ENCODE measurements at regions not wholly inside any gene's neighbourhood (a gene's known extent, or its start where the extent isn't known, plus 50 kb on each side); places are given as distances from the start of the nearest gene placed in this dataset.

GRCh38 chr13:88932950-88933349 lies 1261.8 kb downstream of the SLITRK5 start:
- Histone ChIP-seq H3K36me3 (ENCODE audit: control insufficient read depth in 1 of 2, insufficient read depth in 2 of 2, low read length in 2 of 2) (no peaks in the 10 kb centered on the region), H3K9ac (ENCODE audit: low read depth in 1 of 2, low read length in 2 of 2) (no peak overlapping the region), H3K9me3 (ENCODE audit: control insufficient read depth in 1 of 2, low read length in 2 of 2) (peaks cover 0 to 13% of the 10 kb centered on the region in 2 donors), H3K27ac (ENCODE audit: low read depth, low read length) (no peak overlapping the region), H3K4me3 (ENCODE audit: low read depth in 1 of 2, low read length in 2 of 2) (no peak overlapping the region), H3K27me3 (ENCODE audit: control insufficient read depth in 1 of 2, insufficient read depth in 2 of 2, low read length in 2 of 2) (no peaks in the 10 kb centered on the region), H3K4me1 (ENCODE audit: control insufficient read depth in 1 of 2, insufficient read depth in 2 of 2, low read length in 2 of 2) (no peaks in the 10 kb centered on the region)

- Histone ChIP-seq H3K9ac (ENCODE audit: low read depth in 1 of 2, low read length in 2 of 2) (no peak overlapping the region), H3K27ac (ENCODE audit: low read depth, low read length) (no peak overlapping the region), H3K27me3 (ENCODE audit: control insufficient read depth in 1 of 2, insufficient read depth in 2 of 2, low read length in 2 of 2) (no peaks in the 10 kb centered on the region), H3K9me3 (ENCODE audit: control insufficient read depth in 1 of 2, low read length in 2 of 2) (peaks cover 0 to 10% of the 10 kb centered on the region in 2 donors), H3K36me3 (ENCODE audit: control insufficient read depth in 1 of 2, insufficient read depth in 2 of 2, low read length in 2 of 2) (no peaks in the 10 kb centered on the region), H3K4me3 (ENCODE audit: low read depth in 1 of 2, low read length in 2 of 2) (no peak overlapping the region), H3K4me1 (ENCODE audit: control insufficient read depth in 1 of 2, insufficient read depth in 2 of 2, low read length in 2 of 2) (no peaks in the 10 kb centered on the region)
Measured at GRCh38 chr13:88937384-88937783, 1266.2 kb downstream of the SLITRK5 start.

- no peak overlapping the region for H3K27ac ChIP-seq (ENCODE audit: low read depth, low read length)
- no peaks in the 10 kb centered on the region for H3K27me3 ChIP-seq (ENCODE audit: control insufficient read depth in 1 of 2, insufficient read depth in 2 of 2, low read length in 2 of 2)
- H3K4me3 ChIP-seq (ENCODE audit: low read depth in 1 of 2, low read length in 2 of 2), result no peak overlapping the region
- peaks cover 0 to 3% of the 10 kb centered on the region in 2 donors for H3K9me3 ChIP-seq (ENCODE audit: control insufficient read depth in 1 of 2, low read length in 2 of 2)
- H3K9ac ChIP-seq (ENCODE audit: low read depth in 1 of 2, low read length in 2 of 2), result no peak overlapping the region
- no peaks in the 10 kb centered on the region for H3K36me3 ChIP-seq (ENCODE audit: control insufficient read depth in 1 of 2, insufficient read depth in 2 of 2, low read length in 2 of 2)
- no peaks in the 10 kb centered on the region for H3K4me1 ChIP-seq (ENCODE audit: control insufficient read depth in 1 of 2, insufficient read depth in 2 of 2, low read length in 2 of 2)
Measured at GRCh38 chr13:88945793-88946192, 1274.6 kb downstream of the SLITRK5 start.

- Histone ChIP-seq H3K36me3 (ENCODE audit: control insufficient read depth in 1 of 2, insufficient read depth in 2 of 2, low read length in 2 of 2) (no peaks in the 10 kb centered on the region), H3K27me3 (ENCODE audit: control insufficient read depth in 1 of 2, insufficient read depth in 2 of 2, low read length in 2 of 2) (no peaks in the 10 kb centered on the region), H3K4me3 (ENCODE audit: low read depth in 1 of 2, low read length in 2 of 2) (no peak overlapping the region), H3K4me1 (ENCODE audit: control insufficient read depth in 1 of 2, insufficient read depth in 2 of 2, low read length in 2 of 2) (no peaks in the 10 kb centered on the region), H3K9me3 (ENCODE audit: control insufficient read depth in 1 of 2, low read length in 2 of 2) (peaks cover 0 to 3% of the 10 kb centered on the region in 2 donors), H3K9ac (ENCODE audit: low read depth in 1 of 2, low read length in 2 of 2) (no peak overlapping the region), H3K27ac (ENCODE audit: low read depth, low read length) (no peak overlapping the region)
Measured at GRCh38 chr13:88948501-88948900, 1277.3 kb downstream of the SLITRK5 start.

- no peak overlapping the region for H3K9ac ChIP-seq (ENCODE audit: low read depth in 1 of 2, low read length in 2 of 2)
- H3K36me3 ChIP-seq (ENCODE audit: control insufficient read depth in 1 of 2, insufficient read depth in 2 of 2, low read length in 2 of 2), result no peaks in the 10 kb centered on the region
Measured at GRCh38 chr13:88958821-88959220, 1287.7 kb downstream of the SLITRK5 start.

GRCh38 chr13:88976466-88976865 lies 1305.3 kb downstream of the SLITRK5 start:
- Histone ChIP-seq H3K9me3 (ENCODE audit: control insufficient read depth in 1 of 2, low read length in 2 of 2) (peaks cover 0 to 6% of the 10 kb centered on the region in 2 donors), H3K4me1 (ENCODE audit: control insufficient read depth in 1 of 2, insufficient read depth in 2 of 2, low read length in 2 of 2) (no peaks in the 10 kb centered on the region), H3K27ac (ENCODE audit: low read depth, low read length) (no peak overlapping the region), H3K4me3 (ENCODE audit: low read depth in 1 of 2, low read length in 2 of 2) (no peak overlapping the region), H3K36me3 (ENCODE audit: control insufficient read depth in 1 of 2, insufficient read depth in 2 of 2, low read length in 2 of 2) (no peaks in the 10 kb centered on the region), H3K9ac (ENCODE audit: low read depth in 1 of 2, low read length in 2 of 2) (no peak overlapping the region), H3K27me3 (ENCODE audit: control insufficient read depth in 1 of 2, insufficient read depth in 2 of 2, low read length in 2 of 2) (no peaks in the 10 kb centered on the region)

More at GRCh38 chr13:88958821-88959220, 1287.7 kb downstream of the SLITRK5 start:
- Histone ChIP-seq H3K27me3 (ENCODE audit: control insufficient read depth in 1 of 2, insufficient read depth in 2 of 2, low read length in 2 of 2) (no peaks in the 10 kb centered on the region), H3K4me1 (ENCODE audit: control insufficient read depth in 1 of 2, insufficient read depth in 2 of 2, low read length in 2 of 2) (no peaks in the 10 kb centered on the region), H3K27ac (ENCODE audit: low read depth, low read length) (no peak overlapping the region), H3K4me3 (ENCODE audit: low read depth in 1 of 2, low read length in 2 of 2) (no peak overlapping the region), H3K9me3 (ENCODE audit: control insufficient read depth in 1 of 2, low read length in 2 of 2) (peaks cover 3 to 8% of the 10 kb centered on the region in 2 donors)

GRCh38 chr13:88978607-88979006 lies 1307.4 kb downstream of the SLITRK5 start:
- Histone ChIP-seq H3K9ac (ENCODE audit: low read depth in 1 of 2, low read length in 2 of 2) (no peak overlapping the region), H3K27ac (ENCODE audit: low read depth, low read length) (no peak overlapping the region), H3K36me3 (ENCODE audit: control insufficient read depth in 1 of 2, insufficient read depth in 2 of 2, low read length in 2 of 2) (no peaks in the 10 kb centered on the region), H3K27me3 (ENCODE audit: control insufficient read depth in 1 of 2, insufficient read depth in 2 of 2, low read length in 2 of 2) (no peaks in the 10 kb centered on the region), H3K4me3 (ENCODE audit: low read depth in 1 of 2, low read length in 2 of 2) (no peak overlapping the region), H3K9me3 (ENCODE audit: control insufficient read depth in 1 of 2, low read length in 2 of 2) (peaks cover 1 to 6% of the 10 kb centered on the region in 2 donors), H3K4me1 (ENCODE audit: control insufficient read depth in 1 of 2, insufficient read depth in 2 of 2, low read length in 2 of 2) (no peaks in the 10 kb centered on the region)

GRCh38 chr13:88979465-88980175 lies 1308.4 kb downstream of the SLITRK5 start:
- no peaks in the 10 kb centered on the region for H3K27me3 ChIP-seq (ENCODE audit: control insufficient read depth in 1 of 2, insufficient read depth in 2 of 2, low read length in 2 of 2)
- H3K4me3 ChIP-seq (ENCODE audit: low read depth in 1 of 2, low read length in 2 of 2), result no peak overlapping the region
- H3K9me3 ChIP-seq (ENCODE audit: control insufficient read depth in 1 of 2, low read length in 2 of 2), result peaks cover 3 to 6% of the 10 kb centered on the region in 2 donors
- no peaks in the 10 kb centered on the region for H3K4me1 ChIP-seq (ENCODE audit: control insufficient read depth in 1 of 2, insufficient read depth in 2 of 2, low read length in 2 of 2)
- no peak overlapping the region for H3K27ac ChIP-seq (ENCODE audit: low read depth, low read length)
- H3K9ac ChIP-seq (ENCODE audit: low read depth in 1 of 2, low read length in 2 of 2), result no peak overlapping the region
- no peaks in the 10 kb centered on the region for H3K36me3 ChIP-seq (ENCODE audit: control insufficient read depth in 1 of 2, insufficient read depth in 2 of 2, low read length in 2 of 2)

GRCh38 chr13:89003656-89004055 lies 1332.5 kb downstream of the SLITRK5 start:
- Histone ChIP-seq H3K4me1 (ENCODE audit: control insufficient read depth in 1 of 2, insufficient read depth in 2 of 2, low read length in 2 of 2) (no peaks in the 10 kb centered on the region), H3K9me3 (ENCODE audit: control insufficient read depth in 1 of 2, low read length in 2 of 2) (no peaks in the 10 kb centered on the region), H3K27ac (ENCODE audit: low read depth, low read length) (no peak overlapping the region), H3K9ac (ENCODE audit: low read depth in 1 of 2, low read length in 2 of 2) (no peak overlapping the region), H3K27me3 (ENCODE audit: control insufficient read depth in 1 of 2, insufficient read depth in 2 of 2, low read length in 2 of 2) (no peaks in the 10 kb centered on the region), H3K36me3 (ENCODE audit: control insufficient read depth in 1 of 2, insufficient read depth in 2 of 2, low read length in 2 of 2) (no peaks in the 10 kb centered on the region), H3K4me3 (ENCODE audit: low read depth in 1 of 2, low read length in 2 of 2) (no peak overlapping the region)

- Histone ChIP-seq H3K4me3 (ENCODE audit: low read depth in 1 of 2, low read length in 2 of 2) (no peak overlapping the region), H3K9me3 (ENCODE audit: control insufficient read depth in 1 of 2, low read length in 2 of 2) (no peaks in the 10 kb centered on the region), H3K27ac (ENCODE audit: low read depth, low read length) (no peak overlapping the region), H3K36me3 (ENCODE audit: control insufficient read depth in 1 of 2, insufficient read depth in 2 of 2, low read length in 2 of 2) (no peaks in the 10 kb centered on the region), H3K9ac (ENCODE audit: low read depth in 1 of 2, low read length in 2 of 2) (no peak overlapping the region), H3K4me1 (ENCODE audit: control insufficient read depth in 1 of 2, insufficient read depth in 2 of 2, low read length in 2 of 2) (no peaks in the 10 kb centered on the region), H3K27me3 (ENCODE audit: control insufficient read depth in 1 of 2, insufficient read depth in 2 of 2, low read length in 2 of 2) (no peaks in the 10 kb centered on the region)
Measured at GRCh38 chr13:89011615-89012014, 1340.4 kb downstream of the SLITRK5 start.
